Stomach (tissue), 4 donors: ENCODE measurements at regions not wholly inside any gene's neighbourhood (a gene's known extent, or its start where the extent isn't known, plus 50 kb on each side); places are given as distances from the start of the nearest gene placed in this dataset.
"Not testable (repeated sequence)": the region's sequence is repeated elsewhere in the genome, so short reads cannot be mapped to it uniquely, and the experiment has no call there.

Experiments
- CTCF ChIP-seq, 7 experiments: fragments of 450-650 bp in 4 of 7; fragments of 200-600 bp in 3 of 7; sonication (generic) in 3 of 7; IDR thresholded peaks; one replicate each; pipeline ENCODE4 v1.5.1; 2016 to 2019; ENCODE audit warnings: antibody characterized with exemption in 7 of 7, control low read depth in 2 of 7, mild to moderate bottlenecking in 1 of 7
- EP300 ChIP-seq: sonication (generic); formaldehyde crosslinking; IDR thresholded peaks from one replicate; pipeline ENCODE4 v1.6.1; 2017; ENCODE audit warnings: antibody characterized with exemption
- POLR2A ChIP-seq, 4 donors: fragments of 450-650 bp; IDR thresholded peaks; one replicate each; pipeline ENCODE4 v1.6.1; 2016; ENCODE audit warnings: antibody characterized with exemption in 4 of 4, control low read depth in 2 of 4, mild to moderate bottlenecking in 1 of 4, moderate library complexity in 1 of 4

GRCh38 chr1:201734221-201734620 lies 94.7 kb upstream of the IPO9 start:
- TF ChIP-seq CTCF (IDR thresholded peaks at IDR 0.05); POLR2A (IDR thresholded peaks at IDR 0.05); EP300: not testable (repeated sequence)
